ENCODE measurements at regions not wholly inside any gene's neighbourhood (a gene's known extent, or its start where the extent isn't known, plus 50 kb on each side); places are given as distances from the start of the nearest gene placed in this dataset.

- Histone ChIP-seq H3K27ac (no peak overlapping the region), H3K27me3 (no peaks in the 10 kb centered on the region), H3K4me3 (no peak overlapping the region), H3K4me1 (no peaks in the 10 kb centered on the region), H3K36me3 (no peaks in the 10 kb centered on the region), H3K9me3 (no peaks in the 10 kb centered on the region)
- DNase-seq, result no peak
- TF ChIP-seq EP300 (IDR thresholded peaks at IDR 0.05) (no peak), CTCF (IDR thresholded peaks at IDR 0.05) (no peak), POLR2A (IDR thresholded peaks at IDR 0.05) (no peak), POLR2AphosphoS5 (IDR thresholded peaks at IDR 0.05) (no peak)
- 58 to 76% (median 59%) methylated on average over 3 of the region's 3 CpGs for WGBS, 5 donors
- intact Hi-C loops (cut with DNase I; ENCODE audit: low total_unique reads), result no loop called here
Measured at GRCh38 chr2:228698963-228699362, 517.5 kb upstream of the SPHKAP start.

- 69 to 74% (median 72%) methylated on average over 3 of the region's 3 CpGs for WGBS, 5 donors
- intact Hi-C loops (cut with DNase I; ENCODE audit: low total_unique reads), result no loop called here
Measured at GRCh38 chr2:228697456-228697855, 516.0 kb upstream of the SPHKAP start.

GRCh38 chr2:228690681-228691080, 509.2 kb upstream of the SPHKAP start:
- DNase-seq, result no peak
- Histone ChIP-seq H3K4me1 (no peaks in the 10 kb centered on the region), H3K27ac (no peak overlapping the region), H3K4me3 (no peak overlapping the region), H3K27me3 (no peaks in the 10 kb centered on the region), H3K36me3 (no peaks in the 10 kb centered on the region), H3K9me3 (no peaks in the 10 kb centered on the region)
- TF ChIP-seq POLR2A (IDR thresholded peaks at IDR 0.05) (no peak), CTCF (IDR thresholded peaks at IDR 0.05) (no peak), POLR2AphosphoS5 (IDR thresholded peaks at IDR 0.05) (no peak), EP300 (IDR thresholded peaks at IDR 0.05) (no peak)
- 58 to 74% (median 71%) methylated on average over 6 to 7 of the region's 7 CpGs for WGBS, 5 donors
- intact Hi-C loops (cut with DNase I; ENCODE audit: low total_unique reads), result no loop called here

More at GRCh38 chr2:228697456-228697855, 516.0 kb upstream of the SPHKAP start:
- DNase-seq, result no peak
- H3K9me3 ChIP-seq, result no peaks in the 10 kb centered on the region
- no peaks in the 10 kb centered on the region for H3K36me3 ChIP-seq
- H3K4me3 ChIP-seq, result no peak overlapping the region
- no peak overlapping the region for H3K27ac ChIP-seq
- no peak for TF ChIP-seq POLR2A (IDR thresholded peaks at IDR 0.05)
- TF ChIP-seq CTCF (IDR thresholded peaks at IDR 0.05), result no peak
- no peak for TF ChIP-seq POLR2AphosphoS5 (IDR thresholded peaks at IDR 0.05)
- no peak for TF ChIP-seq EP300 (IDR thresholded peaks at IDR 0.05)
- H3K4me1 ChIP-seq, result no peaks in the 10 kb centered on the region
- no peaks in the 10 kb centered on the region for H3K27me3 ChIP-seq

- 30 to 38% (median 34%) methylated on average over 7 of the region's 7 CpGs for WGBS, 5 donors
Measured at GRCh38 chr2:228689053-228689452, 507.6 kb upstream of the SPHKAP start.

More at GRCh38 chr2:228689053-228689452, 507.6 kb upstream of the SPHKAP start:
- no peak overlapping the region for H3K27ac ChIP-seq
- TF ChIP-seq CTCF (IDR thresholded peaks at IDR 0.05) (no peak), POLR2AphosphoS5 (IDR thresholded peaks at IDR 0.05) (no peak), EP300 (IDR thresholded peaks at IDR 0.05) (no peak), POLR2A (IDR thresholded peaks at IDR 0.05) (no peak)
- H3K4me3 ChIP-seq, result no peak overlapping the region
- intact Hi-C loops (cut with DNase I; ENCODE audit: low total_unique reads), result no loop called here
- no peaks in the 10 kb centered on the region for H3K4me1 ChIP-seq
- H3K36me3 ChIP-seq, result no peaks in the 10 kb centered on the region
- peak in 1 of 2 donors; percentile 47 for DNase-seq
- H3K27me3 ChIP-seq, result no peaks in the 10 kb centered on the region
- H3K9me3 ChIP-seq, result no peaks in the 10 kb centered on the region

Measured in stomach (tissue), 8 donors.